Smooth muscle cell (in vitro differentiated cells): ENCODE measurements at regions not wholly inside any gene's neighbourhood (a gene's known extent, or its start where the extent isn't known, plus 50 kb on each side); places are given as distances from the start of the nearest gene placed in this dataset.

Experiments used
- DNase-seq: peaks from one replicate; lab custom pipeline; 2025; ENCODE audit not compliant: unreplicated experiment; lab: John Stamatoyannopoulos, UW
- H2AFZ ChIP-seq: fragments of 200-600 bp; sonication (generic); 2 replicates; pipeline ENCODE4 v1.6.0; 2016; ENCODE audit warnings: antibody characterized with exemption, low read depth, mild to moderate bottlenecking
- H3F3A ChIP-seq: fragments of 200-600 bp; sonication (generic); 2 replicates; pipeline ENCODE4 v1.6.0; 2017; ENCODE audit warnings: antibody characterized with exemption, low read depth
- H3K27ac ChIP-seq: fragments of 200-600 bp; sonication (generic); 2 replicates; pipeline ENCODE4 v1.5.1; 2016; ENCODE audit warnings: low read depth, mild to moderate bottlenecking
- H3K27me3 ChIP-seq: fragments of 200-600 bp; sonication (generic); 2 replicates; pipeline ENCODE4 v1.6.1; 2016; ENCODE audit warnings: low read depth, mild to moderate bottlenecking
- H3K36me3 ChIP-seq: fragments of 200-600 bp; sonication (generic); 2 replicates; pipeline ENCODE4 v1.5.1; 2016; ENCODE audit warnings: low read depth
- H3K4me1 ChIP-seq: fragments of 200-600 bp; sonication (generic); 2 replicates; pipeline ENCODE4 v1.5.1; 2016; ENCODE audit warnings: low read depth
- H3K4me2 ChIP-seq: fragments of 200-600 bp; sonication (generic); 2 replicates; pipeline ENCODE4 v1.6.0; 2016; ENCODE audit warnings: mild to moderate bottlenecking
- H3K4me3 ChIP-seq: fragments of 200-600 bp; sonication (generic); 2 replicates; pipeline ENCODE4 v1.5.1; 2016; ENCODE audit warnings: mild to moderate bottlenecking
- H3K79me2 ChIP-seq: fragments of 200-600 bp; sonication (generic); 2 replicates; pipeline ENCODE4 v1.6.0; 2016; ENCODE audit warnings: low read depth, mild to moderate bottlenecking
- H3K9ac ChIP-seq: fragments of 200-600 bp; sonication (generic); 2 replicates; pipeline ENCODE4 v1.6.0; 2016; ENCODE audit warnings: low read depth
- H3K9me3 ChIP-seq: fragments of 200-600 bp; sonication (generic); replicated peaks from 2 replicates; pipeline ENCODE4 v1.5.1; 2016; ENCODE audit warnings: low read depth
- H4K20me1 ChIP-seq: fragments of 200-600 bp; sonication (generic); 2 replicates; pipeline ENCODE4 v1.6.0; 2016; ENCODE audit warnings: low read depth
- CTCF ChIP-seq: fragments of 200-600 bp; sonication (generic); IDR thresholded peaks from 2 replicates; pipeline ENCODE4 v1.5.1; 2017; ENCODE audit warnings: borderline replicate concordance, mild to moderate bottlenecking, antibody characterized with exemption; ENCODE audit not compliant: insufficient read depth, poor library complexity, severe bottlenecking
- WGBS: methylation state at CpG from one replicate; pipeline ENCODE4 v1.1.7; 2016; ENCODE audit warnings: low lambda C conversion rate; 5-methylcytosine and 5-hydroxymethylcytosine counted together

DNA sequence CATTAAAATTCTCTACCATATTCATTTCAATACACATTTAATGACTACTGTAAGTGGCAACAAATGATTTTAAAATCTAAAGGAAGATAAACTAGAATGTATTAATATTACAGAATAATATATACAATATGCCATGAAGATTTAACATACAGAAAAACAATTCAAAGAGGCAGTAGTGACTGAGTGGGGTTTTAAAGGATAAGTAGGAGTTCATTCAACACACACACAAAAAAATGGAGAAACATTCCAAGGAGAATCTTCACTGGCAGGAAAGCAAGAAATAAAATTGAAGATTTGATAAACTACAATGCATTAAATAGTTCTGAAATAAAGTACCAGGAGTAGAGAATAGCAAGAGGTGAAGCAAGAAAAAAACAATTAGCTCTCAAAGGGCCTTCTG is 215.1 kb downstream of the IBTK start:
- Histone ChIP-seq H3K9me3 (no peaks in the 10 kb centered on the region), H3K27me3 (no peaks in the 10 kb centered on the region), H3K4me2 (no peak overlapping the region), H3K36me3 (no peaks in the 10 kb centered on the region), H3K4me1 (no peaks in the 10 kb centered on the region), H3K79me2 (no peaks in the 10 kb centered on the region), H2AFZ (no peak overlapping the region), H3K9ac (no peak overlapping the region), H3K27ac (no peak overlapping the region), H3K4me3 (no peak overlapping the region), H4K20me1 (no peaks in the 10 kb centered on the region), H3F3A (no peaks in the 10 kb centered on the region)
- TF ChIP-seq CTCF = no peak
- no peak for DNase-seq

- Histone ChIP-seq H3K27me3 (no peaks in the 10 kb centered on the region), H3K79me2 (no peaks in the 10 kb centered on the region), H3K4me2 (no peak overlapping the region), H3K4me3 (no peak overlapping the region), H3K4me1 (no peaks in the 10 kb centered on the region), H3K27ac (no peak overlapping the region), H4K20me1 (no peaks in the 10 kb centered on the region), H3F3A (peaks cover under 1% of the 10 kb centered on the region), H3K9me3 (no peaks in the 10 kb centered on the region), H3K9ac (no peak overlapping the region), H2AFZ (peak overlapping the region; percentile 47), H3K36me3 (no peaks in the 10 kb centered on the region)
- no peak for DNase-seq
- no peak for TF ChIP-seq CTCF
- 38% methylated on average over 2 of the region's 2 CpGs for WGBS
These were observed 216.6 kb downstream of the IBTK start for GRCh38 chr6:82030761-82031503.

- H3K4me3 ChIP-seq = no peak overlapping the region
- no peak overlapping the region for H3K27ac ChIP-seq
- 74% methylated on average over 2 of the region's 2 CpGs for WGBS
- H3K9me3 ChIP-seq = no peaks in the 10 kb centered on the region
- no peak overlapping the region for H3K9ac ChIP-seq
- no peaks in the 10 kb centered on the region for H3K27me3 ChIP-seq
- TF ChIP-seq CTCF = no peak
- peak overlapping the region; percentile 47 for H2AFZ ChIP-seq
- no peak for DNase-seq
- H3K4me1 ChIP-seq = peaks cover 3% of the 10 kb centered on the region
- no peaks in the 10 kb centered on the region for H3K79me2 ChIP-seq
- peaks cover 6% of the 10 kb centered on the region for H3F3A ChIP-seq
- no peak overlapping the region for H3K4me2 ChIP-seq
- H3K36me3 ChIP-seq = no peaks in the 10 kb centered on the region
- H4K20me1 ChIP-seq = no peaks in the 10 kb centered on the region
These were observed 217.2 kb downstream of the IBTK start for GRCh38 chr6:82030301-82030700.

DNA sequence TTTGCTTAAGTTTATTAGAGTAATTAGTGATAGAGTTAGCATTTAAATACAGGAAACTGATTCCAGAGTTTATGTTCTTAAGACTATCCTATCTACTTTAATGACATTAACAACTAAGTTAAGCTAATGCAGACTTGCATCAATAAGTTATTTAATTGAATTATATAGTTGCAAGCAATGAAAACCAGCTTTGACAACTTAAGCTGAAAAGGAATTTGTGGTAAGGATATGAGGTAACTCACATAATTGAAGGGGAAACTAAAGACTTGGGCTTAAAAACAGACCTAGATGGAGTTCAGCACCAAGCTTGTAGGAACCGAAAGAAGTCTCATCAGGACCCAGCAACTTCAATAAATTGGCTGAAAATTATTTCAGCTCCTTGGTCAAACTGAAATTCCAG is 222.3 kb downstream of the IBTK start:
- H3K79me2 ChIP-seq = no peaks in the 10 kb centered on the region
- H3K4me3 ChIP-seq = no peak overlapping the region
- H3K4me2 ChIP-seq = peak overlapping the region; percentile 49
- TF ChIP-seq CTCF = no peak
- peaks cover 7% of the 10 kb centered on the region for H3K4me1 ChIP-seq
- H3F3A ChIP-seq = peaks cover 6% of the 10 kb centered on the region
- H3K27me3 ChIP-seq = no peaks in the 10 kb centered on the region
- 22% methylated on average over 1 of the region's 1 CpG for WGBS
- no peak for DNase-seq
- peak overlapping the region; percentile 31 for H3K27ac ChIP-seq
- H3K9ac ChIP-seq = no peak overlapping the region
- no peaks in the 10 kb centered on the region for H3K9me3 ChIP-seq
- H2AFZ ChIP-seq = no peak overlapping the region
- no peaks in the 10 kb centered on the region for H3K36me3 ChIP-seq
- H4K20me1 ChIP-seq = no peaks in the 10 kb centered on the region
